ENCODE measurements at regions not wholly inside any gene's neighbourhood (a gene's known extent, or its start where the extent isn't known, plus 50 kb on each side); places are given as distances from the start of the nearest gene placed in this dataset.

- TF ChIP-seq CTCF (IDR thresholded peaks at IDR 0.05) = no peak
- TF ChIP-seq POLR2A (IDR thresholded peaks at IDR 0.05) = no peak
Measured at GRCh38 chr10:8386781-8387180, 332.3 kb downstream of the GATA3 start.

Data from esophagus squamous epithelium (tissue), 4 donors.